ENCODE measurements at regions not wholly inside any gene's neighbourhood (a gene's known extent, or its start where the extent isn't known, plus 50 kb on each side); places are given as distances from the start of the nearest gene placed in this dataset.

GRCh38 chr5:41670854-41671479, 160.6 kb upstream of the PLCXD3 start:
- no peak overlapping the region for H3K27ac ChIP-seq
- WGBS, 2 donors = 58 to 78% methylated on average over 2 of the region's 2 CpGs
- H3K4me1 ChIP-seq = no peaks in the 10 kb centered on the region
- DNase-seq = no peak
- no peaks in the 10 kb centered on the region for H3K36me3 ChIP-seq (ENCODE audit: low read depth, missing control alignments)
- no peaks in the 10 kb centered on the region for H3K27me3 ChIP-seq
- intact Hi-C loops (cut with DNase I; ENCODE audit: low total_unique reads) = no loop called here
- H3K9me3 ChIP-seq = no peaks in the 10 kb centered on the region
- no peak overlapping the region for H3K4me3 ChIP-seq
- no peak for TF ChIP-seq POLR2A (IDR thresholded peaks at IDR 0.05)
- no peak for TF ChIP-seq CTCF (IDR thresholded peaks at IDR 0.05)

- no peak overlapping the region for H3K27ac ChIP-seq
- intact Hi-C loops (cut with DNase I; ENCODE audit: low total_unique reads) = no loop called here
- H3K9me3 ChIP-seq = no peaks in the 10 kb centered on the region
- no peaks in the 10 kb centered on the region for H3K36me3 ChIP-seq (ENCODE audit: low read depth, missing control alignments)
- no peak for DNase-seq
- TF ChIP-seq POLR2A (IDR thresholded peaks at IDR 0.05) (no peak), CTCF (IDR thresholded peaks at IDR 0.05) (no peak)
- H3K4me3 ChIP-seq = no peak overlapping the region
- no peaks in the 10 kb centered on the region for H3K4me1 ChIP-seq
- H3K27me3 ChIP-seq = no peaks in the 10 kb centered on the region
- WGBS, 2 donors = 82 to 89% methylated on average over 3 of the region's 3 CpGs
These were observed 159.8 kb upstream of the PLCXD3 start for GRCh38 chr5:41670216-41670615.

GRCh38 chr5:41661254-41661653, 150.9 kb upstream of the PLCXD3 start:
- no peak for DNase-seq
- H3K4me3 ChIP-seq = no peak overlapping the region
- no peaks in the 10 kb centered on the region for H3K27me3 ChIP-seq
- H3K36me3 ChIP-seq (ENCODE audit: low read depth, missing control alignments) = no peaks in the 10 kb centered on the region
- no peaks in the 10 kb centered on the region for H3K9me3 ChIP-seq
- TF ChIP-seq POLR2A (IDR thresholded peaks at IDR 0.05) (no peak), CTCF (IDR thresholded peaks at IDR 0.05) (no peak)
- WGBS, 2 donors = 83 to 89% methylated on average over 3 of the region's 3 CpGs
- H3K4me1 ChIP-seq = no peaks in the 10 kb centered on the region
- H3K27ac ChIP-seq = no peak overlapping the region
- intact Hi-C loops (cut with DNase I; ENCODE audit: low total_unique reads) = no loop called here

GRCh38 chr5:41656597-41656996, 146.2 kb upstream of the PLCXD3 start:
- TF ChIP-seq POLR2A (IDR thresholded peaks at IDR 0.05) = no peak
- H3K9me3 ChIP-seq = no peaks in the 10 kb centered on the region
- WGBS, 2 donors = 87 to 96% methylated on average over 1 of the region's 1 CpG
- H3K4me3 ChIP-seq = no peak overlapping the region
- H3K36me3 ChIP-seq (ENCODE audit: low read depth, missing control alignments) = no peaks in the 10 kb centered on the region
- intact Hi-C loops (cut with DNase I; ENCODE audit: low total_unique reads) = no loop called here
- no peaks in the 10 kb centered on the region for H3K27me3 ChIP-seq
- no peak overlapping the region for H3K27ac ChIP-seq
- no peak for DNase-seq
- no peaks in the 10 kb centered on the region for H3K4me1 ChIP-seq

GRCh38 chr5:41650131-41650530, 139.7 kb upstream of the PLCXD3 start:
- TF ChIP-seq CTCF (IDR thresholded peaks at IDR 0.05) = no peak
- no peak for TF ChIP-seq POLR2A (IDR thresholded peaks at IDR 0.05)
- intact Hi-C loops (cut with DNase I; ENCODE audit: low total_unique reads) = no loop called here
- Histone ChIP-seq H3K36me3 (ENCODE audit: low read depth, missing control alignments) (no peaks in the 10 kb centered on the region), H3K9me3 (no peaks in the 10 kb centered on the region), H3K4me1 (no peaks in the 10 kb centered on the region), H3K27me3 (no peaks in the 10 kb centered on the region), H3K27ac (no peak overlapping the region), H3K4me3 (no peak overlapping the region)
- no peak for DNase-seq
- 74 to 75% methylated on average over 5 to 6 of the region's 6 CpGs for WGBS, 2 donors
